Mesenchymal stem cell (in vitro differentiated cells and primary cell): ENCODE measurements at regions not wholly inside any gene's neighbourhood (a gene's known extent, or its start where the extent isn't known, plus 50 kb on each side); places are given as distances from the start of the nearest gene placed in this dataset.

ENCODE experiments used
- DNase-seq: peaks from one replicate; pipeline ENCODE4 v3.0.0-alpha.2; 2013
- H2AFZ ChIP-seq: one replicate; pipeline ENCODE4 v1.6.1; 2013; ENCODE audit warnings: low read depth, mild to moderate bottlenecking, control low read depth, inconsistent platforms, low read length, moderate library complexity
- H2AK5ac ChIP-seq: 2 replicates; pipeline ENCODE4 v1.6.1; 2013; ENCODE audit warnings: low read length, moderate library complexity, mild to moderate bottlenecking, inconsistent platforms; ENCODE audit not compliant: severe bottlenecking
- H2BK120ac ChIP-seq: one replicate; pipeline ENCODE4 v1.6.1; 2013; ENCODE audit warnings: low read depth, mild to moderate bottlenecking, inconsistent platforms, low read length, moderate library complexity
- H2BK12ac ChIP-seq, 2 experiments: one replicate each; pipeline ENCODE4 v1.6.1; 2013; ENCODE audit warnings: inconsistent platforms in 2 of 2, low read length in 2 of 2, mild to moderate bottlenecking in 2 of 2, moderate library complexity in 2 of 2, control low read depth in 1 of 2
- H2BK15ac ChIP-seq: one replicate; pipeline ENCODE4 v1.6.1; 2013; ENCODE audit warnings: mild to moderate bottlenecking, low read depth, inconsistent platforms; ENCODE audit not compliant: poor library complexity, severe bottlenecking
- H2BK5ac ChIP-seq: 2 replicates; pipeline ENCODE4 v1.6.1; 2013; ENCODE audit warnings: low read depth, mild to moderate bottlenecking, low read length, control low read depth, inconsistent platforms; ENCODE audit not compliant: poor library complexity, severe bottlenecking
- H3K14ac ChIP-seq, 2 experiments: one replicate each; pipeline ENCODE4 v1.6.1; 2013; ENCODE audit warnings: inconsistent platforms in 2 of 2, low read length in 2 of 2, control low read depth in 1 of 2, mild to moderate bottlenecking in 1 of 2, moderate library complexity in 1 of 2
- H3K18ac ChIP-seq, 2 experiments: one replicate each; pipeline ENCODE4 v1.6.1; 2013; ENCODE audit warnings: inconsistent platforms in 2 of 2, low read length in 2 of 2, control low read depth in 1 of 2, low read depth in 1 of 2, mild to moderate bottlenecking in 1 of 2
- H3K23ac ChIP-seq, 2 experiments: one replicate each; pipeline ENCODE4 v1.6.1; 2013; ENCODE audit warnings: inconsistent platforms in 2 of 2, low read length in 2 of 2, mild to moderate bottlenecking in 2 of 2, moderate library complexity in 2 of 2, control low read depth in 1 of 2
- H3K27ac ChIP-seq: 2 replicates; pipeline ENCODE4 v1.5.1; 2013; ENCODE audit warnings: mild to moderate bottlenecking, moderate library complexity, low read length, control low read depth, inconsistent platforms; ENCODE audit not compliant: poor library complexity, severe bottlenecking
- H3K27me3 ChIP-seq, 2 experiments: 2 replicates each; pipeline versions ENCODE4 v1.6.1 to v1.7.0; 2013; ENCODE audit warnings: low read length in 2 of 2, mild to moderate bottlenecking in 2 of 2, moderate library complexity in 2 of 2, control low read depth in 1 of 2, inconsistent platforms in 1 of 2; ENCODE audit not compliant: control insufficient read depth in 1 of 2, insufficient read depth in 1 of 2
- H3K36me3 ChIP-seq, 2 experiments: 2 replicates each; pipeline versions ENCODE4 v1.6.1 to v1.7.0; 2013; ENCODE audit warnings: low read length in 2 of 2, control low read depth in 1 of 2, inconsistent platforms in 1 of 2, low read depth in 1 of 2, mild to moderate bottlenecking in 1 of 2; ENCODE audit not compliant: insufficient read depth in 2 of 2, control insufficient read depth in 1 of 2
- H3K4ac ChIP-seq, 2 experiments: one replicate each; pipeline ENCODE4 v1.6.1; 2013; ENCODE audit warnings: inconsistent platforms in 2 of 2, low read length in 2 of 2, mild to moderate bottlenecking in 2 of 2, moderate library complexity in 2 of 2, control low read depth in 1 of 2, low read depth in 1 of 2
- H3K4me1 ChIP-seq: 2 replicates; pipeline ENCODE4 v1.6.1; 2013; ENCODE audit warnings: low read depth, low read length, control low read depth; ENCODE audit not compliant: control insufficient read depth, insufficient read depth
- H3K4me2 ChIP-seq: 2 replicates; pipeline ENCODE4 v1.6.1; 2013; ENCODE audit warnings: low read length, mild to moderate bottlenecking, inconsistent platforms; ENCODE audit not compliant: poor library complexity, severe bottlenecking
- H3K4me3 ChIP-seq, 2 experiments: 2 replicates each; pipeline versions ENCODE4 v1.5.1 to v1.7.0; 2013; ENCODE audit warnings: low read length in 2 of 2, mild to moderate bottlenecking in 2 of 2, control low read depth in 1 of 2, low read depth in 1 of 2; ENCODE audit not compliant: insufficient read depth in 1 of 2
- H3K79me1 ChIP-seq: replicated peaks from 2 replicates; pipeline ENCODE4 v1.6.1; 2013; ENCODE audit warnings: mild to moderate bottlenecking, control low read depth, low read length, inconsistent platforms; ENCODE audit not compliant: poor library complexity, severe bottlenecking
- H3K9ac ChIP-seq: 2 replicates; pipeline ENCODE4 v1.7.0; 2013; ENCODE audit warnings: mild to moderate bottlenecking, low read length, moderate library complexity
- H3K9me3 ChIP-seq: 2 replicates; pipeline ENCODE4 v1.7.0; 2013; ENCODE audit warnings: mild to moderate bottlenecking, low read length; ENCODE audit not compliant: control insufficient read depth
- H4K8ac ChIP-seq: one replicate; pipeline ENCODE4 v1.6.1; 2013; ENCODE audit warnings: inconsistent platforms, mild to moderate bottlenecking, low read length, moderate library complexity
- H4K91ac ChIP-seq: one replicate; pipeline ENCODE4 v1.6.1; 2013; ENCODE audit warnings: mild to moderate bottlenecking, low read length, inconsistent platforms
- WGBS: methylation state at CpG from one replicate; pipeline ENCODE4 v1.1.7; 2013; ENCODE audit warnings: mixed read lengths; 5-methylcytosine and 5-hydroxymethylcytosine counted together

DNA sequence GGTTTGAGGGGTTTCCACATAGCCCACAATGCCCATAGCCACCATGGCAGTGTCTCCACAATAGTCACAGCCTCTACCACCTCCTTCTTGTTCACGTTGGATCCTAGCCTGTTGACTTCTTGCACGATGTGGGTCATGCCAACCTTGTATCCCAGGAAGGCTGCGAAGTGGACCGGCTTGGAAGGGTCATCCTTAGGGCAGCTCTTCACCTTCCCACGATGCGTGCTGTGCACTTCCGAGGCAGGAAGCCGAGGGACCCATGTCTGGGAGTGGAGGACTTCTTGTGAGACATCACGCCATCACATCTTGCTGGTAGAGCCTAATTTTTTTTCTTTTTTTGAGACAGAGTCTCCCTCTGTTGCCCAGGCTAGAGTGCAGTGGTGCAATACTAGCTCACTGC lies 144.6 kb upstream of the ASB18 start:
- no peak overlapping the region for H2BK120ac ChIP-seq
- WGBS: 80% methylated on average over 9 of the region's 9 CpGs
- no peak overlapping the region for H2BK12ac ChIP-seq
- H4K8ac ChIP-seq: no peak overlapping the region
- no peaks in the 10 kb centered on the region for H3K4me1 ChIP-seq
- no peak overlapping the region for H2BK5ac ChIP-seq
- no peak overlapping the region for H3K4ac ChIP-seq
- H3K4me3 ChIP-seq: no peak overlapping the region
- peaks cover 0 to 14% of the 10 kb centered on the region in 2 experiments for H3K27me3 ChIP-seq
- peaks cover 10% of the 10 kb centered on the region for H3K9me3 ChIP-seq
- H3K18ac ChIP-seq: no peak overlapping the region
- H3K23ac ChIP-seq: no peak overlapping the region
- H3K27ac ChIP-seq: no peak overlapping the region
- no peaks in the 10 kb centered on the region for H3K79me1 ChIP-seq
- H3K4me2 ChIP-seq: no peak overlapping the region
- H2BK15ac ChIP-seq: no peak overlapping the region
- no peak for DNase-seq
- no peak overlapping the region for H3K14ac ChIP-seq
- H3K9ac ChIP-seq: no peak overlapping the region
- no peak overlapping the region for H2AK5ac ChIP-seq
- no peak overlapping the region for H2AFZ ChIP-seq
- no peaks in the 10 kb centered on the region for H3K36me3 ChIP-seq
- H4K91ac ChIP-seq: no peak overlapping the region

- Histone ChIP-seq H2AFZ (no peak overlapping the region), H2BK12ac (no peak overlapping the region), H4K91ac (no peak overlapping the region), H3K79me1 (no peaks in the 10 kb centered on the region), H3K4ac (no peak overlapping the region), H3K27me3 (peaks cover 0 to 33% of the 10 kb centered on the region in 2 experiments), H3K14ac (no peak overlapping the region), H2AK5ac (no peak overlapping the region), H3K4me2 (no peak overlapping the region), H2BK5ac (no peak overlapping the region), H3K4me3 (no peak overlapping the region), H3K23ac (no peak overlapping the region), H2BK15ac (no peak overlapping the region), H3K9ac (no peak overlapping the region), H3K36me3 (no peaks in the 10 kb centered on the region), H3K9me3 (no peaks in the 10 kb centered on the region), H4K8ac (no peak overlapping the region), H3K18ac (no peak overlapping the region), H3K27ac (no peak overlapping the region), H3K4me1 (no peaks in the 10 kb centered on the region), H2BK120ac (no peak overlapping the region)
- no peak for DNase-seq
- WGBS: 62% methylated on average over 5 of the region's 7 CpGs
Observed at GRCh38 chr2:236415684-236416444, 151.7 kb upstream of the ASB18 start.

- Histone ChIP-seq H3K23ac (no peak overlapping the region), H3K27ac (no peak overlapping the region), H2AK5ac (no peak overlapping the region), H3K36me3 (no peaks in the 10 kb centered on the region), H4K91ac (no peak overlapping the region), H3K4me2 (no peak overlapping the region), H4K8ac (no peak overlapping the region), H2BK5ac (no peak overlapping the region), H3K4me1 (no peaks in the 10 kb centered on the region), H3K4me3 (no peak overlapping the region), H3K14ac (no peak overlapping the region), H3K79me1 (no peaks in the 10 kb centered on the region), H3K27me3 (peaks cover 0 to 31% of the 10 kb centered on the region in 2 experiments), H3K4ac (no peak overlapping the region), H3K9me3 (no peaks in the 10 kb centered on the region), H3K9ac (no peak overlapping the region), H3K18ac (no peak overlapping the region), H2BK120ac (no peak overlapping the region), H2AFZ (no peak overlapping the region), H2BK12ac (no peak overlapping the region), H2BK15ac (no peak overlapping the region)
- no peak for DNase-seq
- WGBS: 41% methylated on average over 6 of the region's 6 CpGs
Observed at GRCh38 chr2:236417150-236417549, 152.5 kb upstream of the ACKR3 start.

DNA sequence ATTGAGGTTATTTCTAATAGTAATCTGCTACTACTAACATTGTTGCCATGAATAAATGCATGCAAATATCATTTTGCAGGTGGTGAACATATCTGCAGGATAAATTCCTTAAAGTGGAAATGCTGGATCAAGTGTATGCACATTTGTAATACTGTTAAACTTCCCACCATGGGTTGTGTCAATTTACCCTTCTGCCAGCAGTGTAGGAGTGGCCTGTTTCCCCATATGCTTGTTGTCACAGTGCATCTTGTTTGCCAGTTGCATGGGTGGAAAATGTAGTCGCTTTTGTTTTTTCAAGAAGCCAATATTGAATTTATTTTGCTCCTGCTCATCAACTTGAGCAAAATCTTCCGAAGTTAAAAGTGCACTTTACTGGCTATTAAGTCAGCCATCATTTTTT lies 139.0 kb upstream of the ACKR3 start:
- DNase-seq: no peak

More for the DNA sequence above, 139.0 kb upstream of the ACKR3 start:
- H3K14ac ChIP-seq: no peak overlapping the region
- no peak overlapping the region for H3K18ac ChIP-seq
- no peak overlapping the region for H3K4me2 ChIP-seq
- no peak overlapping the region for H2BK5ac ChIP-seq
- peaks cover 3% of the 10 kb centered on the region for H3K9me3 ChIP-seq
- H3K4ac ChIP-seq: no peak overlapping the region
- no peak overlapping the region for H2AFZ ChIP-seq
- H2BK120ac ChIP-seq: no peak overlapping the region
- no peaks in the 10 kb centered on the region for H3K36me3 ChIP-seq
- no peak overlapping the region for H4K8ac ChIP-seq
- no peak overlapping the region for H2BK15ac ChIP-seq
- H3K23ac ChIP-seq: no peak overlapping the region
- H3K9ac ChIP-seq: no peak overlapping the region
- no peak overlapping the region for H3K4me3 ChIP-seq
- no peak overlapping the region for H2BK12ac ChIP-seq
- no peak overlapping the region for H2AK5ac ChIP-seq
- H3K27me3 ChIP-seq: peaks cover 3 to 7% of the 10 kb centered on the region in 2 experiments
- no peaks in the 10 kb centered on the region for H3K79me1 ChIP-seq
- H4K91ac ChIP-seq: no peak overlapping the region
- WGBS: 75% methylated on average over 2 of the region's 2 CpGs
- no peaks in the 10 kb centered on the region for H3K4me1 ChIP-seq
- H3K27ac ChIP-seq: no peak overlapping the region
